HG03558 (cell line): ENCODE measurements at regions not wholly inside any gene's neighbourhood (a gene's known extent, or its start where the extent isn't known, plus 50 kb on each side); places are given as distances from the start of the nearest gene placed in this dataset.
"Not testable (repeated sequence)": the region's sequence is repeated elsewhere in the genome, so short reads cannot be mapped to it uniquely, and the experiment has no call there.

Experiments used
- ATAC-seq: cut with Tn5 transposase; IDR thresholded peaks from one replicate; pipeline ENCODE4 v1.9.1; 2021; ENCODE audit warnings: moderate number of reproducible peaks; ENCODE audit not compliant: unreplicated experiment; ENCODE audit errors: extremely low read depth

DNA sequence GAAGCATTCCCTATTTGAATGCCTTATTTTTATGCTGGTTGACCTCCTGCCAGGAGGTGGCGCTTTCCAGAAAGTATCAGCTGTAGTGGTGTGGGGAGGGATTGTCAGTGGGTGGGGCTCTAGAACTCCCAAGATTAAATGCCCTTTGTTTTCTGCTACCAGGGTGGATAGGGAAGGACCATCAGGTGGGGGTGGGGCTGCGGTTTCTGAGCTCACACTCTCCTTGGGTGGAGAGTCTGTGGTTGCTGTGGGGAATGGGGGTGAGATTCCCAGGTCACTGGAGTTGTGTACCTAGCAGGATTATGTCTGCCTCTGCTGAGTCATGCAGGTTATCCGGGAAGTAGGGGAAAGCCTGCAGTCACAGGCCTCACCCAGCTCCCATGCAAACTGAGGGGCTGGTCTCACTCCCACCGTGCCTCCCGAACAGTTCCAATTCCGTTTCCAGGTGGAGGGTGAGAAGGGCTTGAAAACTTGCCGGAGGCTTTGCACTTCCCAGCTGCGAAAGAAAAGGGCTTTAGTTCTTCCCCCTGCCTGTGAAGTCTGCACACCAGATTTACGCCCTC is 68.3 kb downstream of the ALG10B start:
- ATAC-seq, result no peak

DNA sequence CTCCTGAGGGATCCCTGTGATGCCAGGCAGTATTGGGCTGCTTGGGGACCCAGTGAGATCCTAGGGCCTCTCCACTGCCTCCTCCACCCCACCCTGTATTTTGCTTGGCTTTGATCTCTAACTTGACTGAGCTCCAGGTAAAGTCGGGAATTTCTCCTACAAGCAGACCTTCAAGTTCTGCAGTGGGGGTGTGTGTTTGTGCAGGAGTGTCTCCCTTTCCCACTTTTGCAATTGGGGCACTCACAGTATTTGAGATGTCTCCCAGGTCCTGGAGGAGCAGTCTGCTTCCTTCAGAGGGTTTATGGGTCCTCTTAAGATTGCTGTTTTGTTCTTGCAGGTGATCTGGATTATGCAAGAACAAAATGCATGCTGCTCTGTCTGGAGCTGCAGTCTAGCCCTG is 68.9 kb downstream of the ALG10B start:
- ATAC-seq, result no peak

- peak; percentile 56 for ATAC-seq
These were observed 69.8 kb downstream of the ALG10B start for GRCh38 chr12:38386205-38386985.

DNA sequence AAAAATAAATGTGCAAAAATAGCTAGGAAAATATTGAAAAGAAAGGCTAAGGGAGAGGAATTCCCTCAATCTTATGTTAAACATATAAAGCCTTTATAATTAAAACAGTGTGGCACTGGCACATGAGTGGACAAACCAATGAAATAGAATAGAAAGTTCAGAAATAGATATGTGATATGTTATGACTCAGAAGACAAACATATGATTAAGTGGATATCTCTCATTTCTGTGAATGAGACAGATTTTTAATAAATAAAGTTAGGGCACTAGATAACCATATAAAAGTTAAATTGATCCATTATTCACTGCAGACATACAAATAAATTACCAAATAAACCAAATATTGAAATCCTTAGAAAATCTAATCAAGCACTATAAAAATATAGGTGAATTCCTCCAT is 73.0 kb downstream of the ALG10B start:
- ATAC-seq, result no peak

DNA sequence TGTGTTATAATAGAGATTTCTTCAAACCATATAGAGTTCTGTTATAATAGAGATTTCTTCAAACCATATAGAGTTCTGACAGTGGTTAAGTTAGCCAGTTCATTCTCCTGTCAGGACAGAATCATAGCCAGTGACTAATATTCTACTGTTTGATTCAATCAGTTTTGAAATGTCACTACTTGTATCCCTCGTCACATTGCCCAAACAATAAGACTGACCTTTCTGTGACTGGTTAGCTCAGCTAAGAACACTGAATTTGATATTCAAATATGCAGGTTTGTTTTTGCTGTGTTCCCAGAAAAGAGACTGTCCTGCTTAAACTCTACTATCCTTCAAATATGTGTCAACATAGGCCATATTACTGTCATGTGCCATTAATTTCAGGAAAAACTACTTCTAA is 74.4 kb downstream of the ALG10B start:
- no peak for ATAC-seq

- ATAC-seq, result no peak
These were observed 76.1 kb downstream of the ALG10B start for GRCh38 chr12:38392554-38393144.

GRCh38 chr12:38399711-38400206 is 83.2 kb downstream of the ALG10B start:
- ATAC-seq, result no peak

GRCh38 chr12:38402811-38403210 is 86.2 kb downstream of the ALG10B start:
- ATAC-seq, result no peak

DNA sequence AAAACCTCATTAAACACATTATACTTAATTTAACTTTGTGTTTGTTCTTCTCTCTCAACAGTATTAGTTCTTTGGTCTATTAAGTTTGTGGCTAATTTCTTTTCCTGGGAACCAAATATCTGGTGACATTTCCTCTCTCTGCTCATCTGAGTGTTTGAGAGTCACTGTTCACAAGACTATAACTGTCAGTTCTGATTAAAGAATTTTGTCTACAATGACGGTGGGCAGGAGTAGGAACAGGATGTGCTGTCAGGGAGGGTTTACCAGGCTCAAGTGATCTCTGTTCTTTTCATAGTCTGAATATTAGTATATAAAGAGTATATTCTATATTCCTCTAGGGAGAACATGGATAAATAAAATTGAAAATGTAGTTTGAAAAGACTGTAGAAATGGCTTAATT is 92.9 kb downstream of the ALG10B start:
- ATAC-seq, result no peak

- no peak for ATAC-seq
These were observed 94.9 kb downstream of the ALG10B start for GRCh38 chr12:38411426-38411825.

DNA sequence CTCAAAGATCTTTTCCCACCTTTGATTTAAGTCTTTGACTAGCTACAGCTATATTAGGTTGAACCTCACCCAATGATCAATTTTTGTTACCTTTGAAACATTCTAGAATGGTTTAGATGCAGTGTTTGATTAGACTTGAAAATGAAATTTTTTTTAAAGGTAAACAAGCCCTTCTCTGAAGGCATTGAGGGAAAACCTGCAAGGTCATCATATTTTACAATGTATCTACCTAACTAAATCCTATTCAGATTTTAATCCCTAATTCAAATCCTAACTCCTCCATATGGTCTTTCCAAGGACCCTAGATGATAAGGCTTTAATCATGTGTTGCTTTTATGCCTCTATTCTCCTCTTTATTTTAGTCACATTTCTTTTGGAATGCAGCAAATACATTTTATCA is 95.4 kb downstream of the ALG10B start:
- ATAC-seq, result no peak

DNA sequence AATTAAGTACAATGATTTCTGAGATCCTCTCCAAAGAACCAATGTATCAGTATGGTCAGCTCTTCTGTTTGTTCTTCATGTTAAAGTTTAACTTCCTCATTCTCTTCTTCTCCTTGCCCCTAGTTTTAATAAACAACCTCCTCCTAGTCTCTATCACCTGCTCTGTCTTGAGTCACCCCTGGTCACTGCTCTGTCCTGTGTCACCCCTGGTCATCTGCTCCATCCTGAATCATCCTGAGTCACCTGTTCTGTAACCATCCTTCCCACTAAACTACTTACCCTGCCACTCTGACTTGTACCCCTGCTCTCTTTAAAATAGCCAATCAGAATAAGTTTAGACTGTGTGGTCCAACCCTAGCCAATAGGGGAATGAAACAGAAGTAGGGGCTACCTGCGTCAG is 100.5 kb downstream of the ALG10B start:
- no peak for ATAC-seq

DNA sequence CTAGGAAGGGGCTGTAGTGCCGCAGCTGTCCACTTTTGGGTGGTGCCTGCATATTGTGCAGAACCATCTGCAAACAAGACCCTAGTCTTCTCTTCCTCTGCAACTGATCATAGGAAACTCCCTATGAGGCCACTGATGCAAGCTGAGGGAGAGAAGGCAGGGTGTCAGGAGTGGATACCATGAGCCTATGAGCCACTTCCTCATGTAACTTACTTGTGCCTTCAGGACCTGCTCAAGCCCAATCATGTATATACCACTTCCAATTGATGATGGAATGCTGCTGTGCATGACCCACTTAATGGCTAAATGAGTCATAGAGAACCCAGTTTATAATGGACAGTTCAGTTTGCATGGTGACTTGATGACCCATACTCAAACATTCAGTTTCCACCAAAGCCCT is 107.9 kb downstream of the ALG10B start:
- ATAC-seq, result no peak

- no peak for ATAC-seq
These were observed 110.9 kb downstream of the ALG10B start for GRCh38 chr12:38427442-38427841.

GRCh38 chr12:38431921-38432320 is 115.3 kb downstream of the ALG10B start:
- ATAC-seq, result no peak

GRCh38 chr12:38441871-38442281 is 125.3 kb downstream of the ALG10B start:
- ATAC-seq, result not testable (repeated sequence)

- no peak for ATAC-seq
These were observed 128.5 kb downstream of the ALG10B start for GRCh38 chr12:38445040-38445439.

- ATAC-seq, result no peak
These were observed 132.4 kb downstream of the ALG10B start for GRCh38 chr12:38448991-38449390.

- ATAC-seq, result no peak
These were observed 140.1 kb downstream of the ALG10B start for GRCh38 chr12:38456537-38457120.

- ATAC-seq, result no peak
These were observed 148.4 kb downstream of the ALG10B start for GRCh38 chr12:38465020-38465419.

GRCh38 chr12:38469715-38470114 is 153.1 kb downstream of the ALG10B start:
- no peak for ATAC-seq
